Pancreas (tissue), 10 donors: ENCODE measurements at regions not wholly inside any gene's neighbourhood (a gene's known extent, or its start where the extent isn't known, plus 50 kb on each side); places are given as distances from the start of the nearest gene placed in this dataset.

Experiments used
- ATAC-seq, 4 donors: fragments of 200-7000 bp; cut with Tn5 transposase; one replicate each; pipeline versions ENCODE4 v1.8.0 to v1.9.1; 2020; ENCODE audit warnings: mild to moderate bottlenecking in 4 of 4, moderate library complexity in 4 of 4
- DNase-seq, 6 donors: peaks; one replicate each; pipeline ENCODE4 v3.0.0-alpha.2; 2020
- FAIRE-seq: peaks from 2 replicates; lab custom pipeline; 2012; peaks lifted over from hg19 to GRCh38; lab: Jason Lieb, UNC
- H3K27ac ChIP-seq, 4 donors: fragments of 200-600 bp; sonication (generic); 1 replicate in 3 of 4; 2 replicates in 1 of 4; pipeline versions ENCODE4 v1.5.0 to v1.8.0; 2020
- H3K27me3 ChIP-seq, 4 donors: fragments of 200-600 bp; one replicate each; pipeline ENCODE4 v1.8.0; 2021
- H3K36me3 ChIP-seq, 3 donors: fragments of 200-600 bp; sonication (generic) in 1 of 3; one replicate each; pipeline versions ENCODE4 v1.5.0 to v1.8.0; 2020 to 2021
- H3K4me1 ChIP-seq, 3 donors: fragments of 200-600 bp; one replicate each; pipeline ENCODE4 v1.8.0; 2021
- H3K4me3 ChIP-seq, 4 donors: fragments of 200-600 bp; sonication (generic) in 2 of 4; one replicate each; pipeline versions ENCODE4 v1.5.0 to v1.8.0; 2020 to 2021
- H3K9me3 ChIP-seq, 4 donors: fragments of 200-600 bp; one replicate each; pipeline ENCODE4 v1.8.0; 2021
- WGBS, 2 donors: extraction: QIAGEN DNeasy Blood & Tissue Kit; methylation state at CpG; one replicate each; pipeline ENCODE4 v1.1.7; 2013; 5-methylcytosine and 5-hydroxymethylcytosine counted together
- intact Hi-C, 3 donors: fragments of 100-400 bp; cut with DNase I; formaldehyde crosslinking; loops; one replicate each; pipeline versions ENCODE4 v1.11.1 to v1.14.2; 2022
- TF ChIP-seq, protein P1 (sequence below), 4 donors: fragments of 200-600 bp; sonication (generic) in 3 of 4; IDR thresholded peaks; one replicate each; pipeline versions ENCODE4 v1.5.0 to v1.8.0; 2021; ENCODE audit warnings: antibody characterized with exemption in 4 of 4
- donor health status: healthy with polysubstance abuse.
- donor health status: DM: no; HTN: no; CAD: no; lungs with moderate emphysema.
- donor health status: DM: no; HTN: no; CAD: no.
- donor health status: control.
- donor health status: control.
- donor health status: Bipolar disorder and iron deficiency.
- donor health status: DM: yes; HTN: yes; CAD: no.
- donor health status: DM: no; HTN: no; CAD: no.
- donor health status: DM: no; HTN: no; CAD: no.
- donor health status: DM: yes; HTN: yes; CAD: no.

GRCh38 chr1:57597036-57597435 is 173.2 kb upstream of the DAB1 start:
- intact Hi-C loops = no loop called here
- FAIRE-seq (no peak), DNase-seq (no peak), ATAC-seq (no peak)
- Histone ChIP-seq H3K4me3 (no peak overlapping the region), H3K36me3 (no peaks in the 10 kb centered on the region), H3K27me3 (no peaks in the 10 kb centered on the region), H3K4me1 (no peaks in the 10 kb centered on the region), H3K9me3 (no peaks in the 10 kb centered on the region), H3K27ac (no peak overlapping the region)
- TF ChIP-seq, protein P1, sequence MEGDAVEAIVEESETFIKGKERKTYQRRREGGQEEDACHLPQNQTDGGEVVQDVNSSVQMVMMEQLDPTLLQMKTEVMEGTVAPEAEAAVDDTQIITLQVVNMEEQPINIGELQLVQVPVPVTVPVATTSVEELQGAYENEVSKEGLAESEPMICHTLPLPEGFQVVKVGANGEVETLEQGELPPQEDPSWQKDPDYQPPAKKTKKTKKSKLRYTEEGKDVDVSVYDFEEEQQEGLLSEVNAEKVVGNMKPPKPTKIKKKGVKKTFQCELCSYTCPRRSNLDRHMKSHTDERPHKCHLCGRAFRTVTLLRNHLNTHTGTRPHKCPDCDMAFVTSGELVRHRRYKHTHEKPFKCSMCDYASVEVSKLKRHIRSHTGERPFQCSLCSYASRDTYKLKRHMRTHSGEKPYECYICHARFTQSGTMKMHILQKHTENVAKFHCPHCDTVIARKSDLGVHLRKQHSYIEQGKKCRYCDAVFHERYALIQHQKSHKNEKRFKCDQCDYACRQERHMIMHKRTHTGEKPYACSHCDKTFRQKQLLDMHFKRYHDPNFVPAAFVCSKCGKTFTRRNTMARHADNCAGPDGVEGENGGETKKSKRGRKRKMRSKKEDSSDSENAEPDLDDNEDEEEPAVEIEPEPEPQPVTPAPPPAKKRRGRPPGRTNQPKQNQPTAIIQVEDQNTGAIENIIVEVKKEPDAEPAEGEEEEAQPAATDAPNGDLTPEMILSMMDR (IDR thresholded peaks at IDR 0.05) = no peak
- WGBS, 2 donors = 77 to 81% methylated on average over 4 of the region's 4 CpGs

GRCh38 chr1:57594002-57594401 is 170.1 kb upstream of the DAB1 start:
- Histone ChIP-seq H3K27ac (no peak overlapping the region), H3K4me3 (no peak overlapping the region), H3K27me3 (no peaks in the 10 kb centered on the region), H3K9me3 (no peaks in the 10 kb centered on the region), H3K4me1 (no peaks in the 10 kb centered on the region), H3K36me3 (no peaks in the 10 kb centered on the region)
- intact Hi-C loops = no loop called here
- no peak for DNase-seq
- no peak for FAIRE-seq
- TF ChIP-seq, protein P1 (IDR thresholded peaks at IDR 0.05) = no peak
- ATAC-seq = no peak
- WGBS, 2 donors = 73 to 88% methylated on average over 4 of the region's 4 CpGs

- no peak for DNase-seq
Observed at GRCh38 chr1:57591842-57592241, 168.0 kb upstream of the DAB1 start.

DNA sequence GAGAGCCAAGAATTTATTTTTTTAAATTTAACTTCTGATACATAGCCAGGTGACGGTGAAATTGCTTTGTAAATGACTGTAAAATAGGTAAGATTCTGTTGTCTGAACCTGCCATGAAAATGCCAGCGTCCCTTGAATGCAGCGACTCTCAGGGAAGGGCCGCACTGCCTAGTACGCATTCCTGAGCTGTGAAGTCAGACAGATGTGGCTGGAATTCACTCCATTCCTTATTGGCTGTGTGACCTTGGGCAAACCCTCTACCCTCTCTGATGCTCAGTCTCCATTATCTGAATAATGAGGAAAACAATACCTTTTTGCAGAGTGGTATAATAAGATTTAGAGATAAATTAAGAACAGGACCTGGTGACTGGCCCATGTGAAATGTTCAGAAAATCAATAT is 167.1 kb upstream of the DAB1 start:
- ATAC-seq (peak in 1 of 4 donors; percentile 60), DNase-seq (no peak), FAIRE-seq (no peak)
- WGBS, 2 donors = 53 to 59% methylated on average over 5 of the region's 5 CpGs
- Histone ChIP-seq H3K9me3 (no peaks in the 10 kb centered on the region), H3K27me3 (no peaks in the 10 kb centered on the region), H3K4me1 (no peaks in the 10 kb centered on the region), H3K4me3 (no peak overlapping the region), H3K27ac (no peak overlapping the region), H3K36me3 (no peaks in the 10 kb centered on the region)
- TF ChIP-seq, protein P1 (IDR thresholded peaks at IDR 0.05) = no peak
- intact Hi-C loops = no loop called here

More at GRCh38 chr1:57591842-57592241, 168.0 kb upstream of the DAB1 start:
- H3K9me3 ChIP-seq = no peaks in the 10 kb centered on the region
- H3K4me1 ChIP-seq = no peaks in the 10 kb centered on the region
- FAIRE-seq = no peak
- intact Hi-C loops = no loop called here
- ATAC-seq = no peak
- TF ChIP-seq, protein P1 (IDR thresholded peaks at IDR 0.05) = no peak
- H3K4me3 ChIP-seq = no peak overlapping the region
- H3K27me3 ChIP-seq = no peaks in the 10 kb centered on the region
- WGBS, 2 donors = 96 to 99% methylated on average over 2 of the region's 2 CpGs
- H3K36me3 ChIP-seq = no peaks in the 10 kb centered on the region
- no peak overlapping the region for H3K27ac ChIP-seq

- FAIRE-seq = no peak
- ATAC-seq = no peak
- intact Hi-C loops = no loop called here
- TF ChIP-seq, protein P1 (IDR thresholded peaks at IDR 0.05) = no peak
- Histone ChIP-seq H3K4me1 (no peaks in the 10 kb centered on the region), H3K27me3 (no peaks in the 10 kb centered on the region), H3K9me3 (no peaks in the 10 kb centered on the region), H3K27ac (no peak overlapping the region), H3K4me3 (no peak overlapping the region), H3K36me3 (no peaks in the 10 kb centered on the region)
- no peak for DNase-seq
Observed at GRCh38 chr1:57586842-57587241, 163.0 kb upstream of the DAB1 start.
